HG03280 (cell line): ENCODE measurements at regions not wholly inside any gene's neighbourhood (a gene's known extent, or its start where the extent isn't known, plus 50 kb on each side); places are given as distances from the start of the nearest gene placed in this dataset.
"Not testable (repeated sequence)": the region's sequence is repeated elsewhere in the genome, so short reads cannot be mapped to it uniquely, and the experiment has no call there.

Source experiments
- ATAC-seq: cut with Tn5 transposase; IDR thresholded peaks from one replicate; pipeline ENCODE4 v1.9.1; 2021; ENCODE audit warnings: mild to moderate bottlenecking, moderate library complexity; ENCODE audit not compliant: unreplicated experiment

DNA sequence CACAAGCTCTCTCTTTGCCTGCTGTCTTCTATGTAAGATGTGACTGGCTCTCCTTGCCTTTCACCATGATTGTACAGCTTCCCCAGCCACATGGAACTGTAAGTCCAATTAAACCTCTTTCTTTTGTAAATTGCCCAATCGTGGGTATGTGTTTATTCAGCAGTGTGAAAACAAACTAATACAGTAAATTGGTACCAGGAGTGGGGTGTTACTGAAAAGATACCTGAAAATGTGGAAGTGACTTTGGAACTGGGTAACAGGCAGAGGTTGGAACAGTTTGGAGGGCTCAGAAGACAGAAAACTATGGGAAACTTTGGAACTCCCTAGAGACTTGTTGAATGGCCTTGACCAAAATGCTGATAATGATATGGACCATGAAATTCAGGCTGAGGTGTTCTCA is 214.3 kb upstream of the FSCB start:
- not testable (repeated sequence) for ATAC-seq

DNA sequence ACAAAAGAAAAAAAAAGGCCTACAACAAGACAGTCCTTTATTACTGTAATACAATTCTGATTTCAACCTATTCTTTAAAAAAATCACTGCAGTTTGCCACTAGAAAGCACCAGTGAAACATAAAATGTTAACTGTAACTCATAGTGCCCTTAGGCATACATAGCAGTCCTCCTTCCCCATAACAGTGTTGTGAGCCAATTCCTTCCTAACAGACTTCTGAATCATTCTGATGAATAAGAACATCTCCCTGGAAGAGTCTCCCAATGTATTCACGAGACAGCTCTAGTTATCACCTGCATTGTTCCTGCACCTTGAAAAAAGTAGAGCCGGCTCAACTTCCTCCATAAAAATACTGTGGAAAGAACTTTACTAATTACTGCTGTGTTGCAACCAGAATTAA is 213.6 kb upstream of the FSCB start:
- ATAC-seq, result no peak

DNA sequence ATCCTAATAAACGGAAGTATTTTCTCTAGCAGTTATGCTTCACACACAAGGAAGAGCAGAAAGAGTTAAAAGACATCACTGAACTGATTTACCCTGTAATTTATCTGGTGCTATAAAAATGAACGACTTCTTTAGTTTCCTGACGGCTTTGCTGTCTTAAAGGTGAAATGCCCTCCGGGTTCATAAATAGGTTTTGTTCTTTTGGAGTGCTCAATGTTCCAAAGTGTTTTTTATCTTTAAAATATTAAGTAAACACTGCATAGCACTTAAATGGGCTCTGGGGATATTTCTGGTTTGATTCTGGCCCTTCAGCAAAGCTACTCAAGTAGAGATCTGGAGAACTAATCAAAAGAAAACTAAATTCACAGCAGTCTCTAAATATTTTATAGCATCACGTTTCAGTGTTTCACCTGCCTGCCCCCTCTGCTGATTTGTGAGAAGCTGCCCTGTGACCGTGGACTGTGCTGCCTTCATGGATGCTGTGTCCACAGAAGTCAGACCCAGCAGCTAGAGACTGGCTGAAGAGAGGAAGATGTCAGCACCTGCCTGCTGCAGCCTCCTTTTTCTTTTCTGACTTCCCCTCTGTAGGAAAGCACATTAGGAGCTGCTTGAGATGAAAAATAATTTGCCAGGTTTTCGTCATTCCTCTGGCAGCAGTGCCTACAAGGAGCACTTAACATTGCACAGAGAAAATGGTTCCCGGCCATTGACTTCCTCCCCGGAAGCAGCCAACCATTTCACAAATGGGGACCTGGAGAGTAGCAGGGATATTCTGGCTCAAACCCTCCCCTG is 205.1 kb upstream of the FSCB start:
- ATAC-seq, result no peak

DNA sequence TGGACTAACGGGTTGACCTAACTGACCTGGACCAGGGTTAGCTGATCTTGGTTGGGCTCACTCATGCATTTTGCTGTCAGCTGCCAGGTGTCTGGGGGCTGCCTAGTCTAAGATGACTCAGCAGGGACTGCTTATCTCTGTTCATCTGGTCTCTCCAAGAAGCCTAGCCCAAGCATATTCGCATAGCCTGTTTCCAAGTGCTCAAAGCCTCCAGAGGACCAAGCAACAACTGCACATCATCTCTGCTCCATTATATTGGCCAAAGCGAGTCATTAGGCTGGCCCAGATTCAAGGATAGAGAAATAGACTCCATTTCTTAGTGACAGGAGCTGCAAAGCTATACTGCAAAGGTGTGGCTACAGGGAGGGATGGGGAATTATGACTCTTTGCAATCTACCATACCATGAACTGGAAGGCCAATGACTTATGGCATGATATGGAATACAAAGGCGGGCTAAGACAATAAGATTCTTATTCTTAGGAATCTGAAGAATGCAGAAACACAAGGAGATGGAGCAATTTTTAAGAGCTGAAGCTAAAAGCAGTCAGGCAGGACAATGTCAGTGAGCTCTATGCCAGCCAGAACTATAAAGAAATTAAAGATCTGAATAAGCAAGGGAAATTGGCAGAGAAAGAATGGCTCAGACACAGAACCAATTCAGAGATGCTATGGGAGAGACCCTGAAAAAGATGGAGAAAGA is 194.6 kb upstream of the FSCB start:
- no peak for ATAC-seq

DNA sequence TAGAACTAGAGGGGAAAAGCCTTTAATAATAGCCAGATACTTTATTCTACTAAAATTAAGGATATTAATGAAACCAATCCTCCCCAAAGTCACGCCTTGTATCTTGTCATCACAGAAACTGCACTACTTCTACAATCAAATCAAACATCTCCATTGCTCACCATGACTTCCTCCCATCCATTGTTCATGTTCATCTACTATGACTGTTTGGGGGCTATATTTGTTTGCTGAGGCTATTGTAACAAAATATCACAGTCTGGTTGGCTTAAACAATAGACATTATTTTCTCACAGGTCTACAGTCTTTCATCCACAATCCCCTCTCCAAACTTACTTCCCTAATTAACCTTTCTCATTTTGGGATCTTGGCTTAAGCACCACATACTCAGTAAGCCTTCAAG is 193.6 kb upstream of the FSCB start:
- ATAC-seq, result no peak

DNA sequence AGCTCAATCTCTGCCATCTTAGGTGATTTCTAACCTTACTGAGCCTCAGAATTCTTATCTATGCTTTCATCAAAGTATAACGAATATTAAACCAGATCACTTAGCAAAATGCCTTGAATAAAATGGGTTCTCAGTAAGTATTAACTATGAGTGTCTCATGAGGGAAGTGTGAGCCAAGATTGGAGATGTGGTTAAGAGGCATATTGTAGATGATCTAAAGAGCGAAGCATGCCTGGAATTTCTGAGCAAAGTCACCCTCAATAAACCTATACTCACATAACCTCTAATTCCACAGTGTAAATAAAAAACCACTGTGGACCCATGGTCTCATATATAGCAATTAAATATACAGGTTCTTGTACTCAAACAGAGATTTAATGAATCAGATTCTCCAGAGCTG is 193.1 kb upstream of the FSCB start:
- no peak for ATAC-seq

DNA sequence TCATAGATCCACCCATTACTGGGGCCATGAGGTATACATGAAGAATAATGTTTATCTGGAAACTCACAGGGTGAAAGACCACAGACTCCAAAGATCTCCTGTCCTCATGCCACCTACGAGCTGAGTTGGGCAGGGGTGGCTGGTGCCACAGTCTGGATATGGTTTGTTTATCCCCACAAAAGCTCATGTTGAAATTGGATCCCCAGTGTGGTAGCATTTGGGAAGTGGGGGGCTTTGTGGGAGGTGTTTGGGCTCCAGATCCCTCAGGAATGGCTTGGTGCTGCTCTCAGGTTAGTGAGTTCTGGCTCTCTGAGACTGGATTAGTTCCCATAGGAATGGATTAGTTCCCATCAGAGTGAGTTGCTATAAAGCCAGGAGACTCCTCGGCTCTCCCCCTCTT is 192.3 kb upstream of the FSCB start:
- no peak for ATAC-seq

DNA sequence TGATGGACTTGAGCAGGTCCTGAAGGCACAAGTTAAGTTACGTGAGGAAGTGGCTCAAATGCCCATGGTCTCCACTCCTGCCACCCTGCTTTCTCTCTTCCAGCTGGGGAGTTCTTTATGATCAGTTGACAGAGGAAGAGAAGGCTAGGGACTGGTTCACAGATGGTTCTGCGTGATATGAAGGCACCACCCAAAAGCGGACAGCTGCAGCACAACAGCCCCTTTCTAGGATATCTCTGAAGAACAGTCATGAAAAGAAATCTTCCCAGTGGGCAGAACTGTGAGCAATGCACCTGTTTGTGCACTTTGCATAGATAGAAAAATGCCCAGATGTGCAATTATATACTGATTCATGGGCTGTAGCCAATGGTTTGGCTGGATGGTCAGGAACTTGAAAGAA is 162.4 kb upstream of the FSCB start:
- ATAC-seq, result no peak

DNA sequence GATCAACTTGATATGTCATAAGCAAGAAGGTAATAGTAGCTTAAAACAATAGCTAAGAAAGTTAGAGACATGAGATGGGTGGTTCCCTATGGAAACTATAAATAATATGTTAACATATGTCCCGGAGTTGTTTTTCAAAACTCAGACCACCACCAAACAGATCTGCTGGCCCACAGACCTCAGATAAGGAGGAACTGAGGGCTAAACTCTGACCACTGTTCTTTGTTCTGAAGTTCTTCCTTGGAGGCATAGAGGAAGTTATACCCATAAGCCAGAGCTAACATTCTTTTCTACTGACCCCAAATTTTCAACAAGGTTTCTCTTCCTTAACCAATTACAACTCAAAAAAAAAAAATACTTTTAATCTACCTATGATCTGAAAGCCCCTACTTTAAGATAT is 156.1 kb upstream of the FSCB start:
- ATAC-seq, result no peak

DNA sequence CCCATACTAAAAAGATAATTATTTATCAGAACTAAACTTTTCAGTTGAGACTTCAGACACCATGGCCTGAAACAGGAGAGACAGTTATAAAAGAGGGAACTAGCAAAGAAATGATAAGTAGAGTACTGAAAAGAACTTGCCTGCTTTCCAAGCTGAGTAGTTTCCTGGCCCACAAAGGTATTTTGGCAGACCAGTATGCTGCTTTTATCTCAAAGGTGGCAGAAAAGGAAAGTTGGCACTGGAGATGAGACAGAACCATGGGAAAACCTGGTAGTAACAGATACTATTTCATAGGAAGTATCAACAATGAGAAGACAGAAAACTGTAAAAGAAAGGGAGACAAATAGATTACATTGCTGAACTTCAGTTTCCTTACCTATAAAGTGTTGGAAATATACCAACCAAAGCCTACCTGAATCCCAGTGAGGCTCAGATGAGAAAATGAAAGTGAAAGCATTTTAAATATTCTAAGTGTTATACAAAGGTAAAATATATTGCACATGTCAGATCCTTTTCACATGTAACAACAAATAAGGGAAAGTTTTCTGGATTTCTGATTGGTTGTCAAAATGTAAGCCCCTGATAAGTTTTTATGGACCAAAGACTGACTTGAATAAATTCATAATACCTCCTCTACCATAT is 155.3 kb upstream of the FSCB start:
- ATAC-seq, result no peak

DNA sequence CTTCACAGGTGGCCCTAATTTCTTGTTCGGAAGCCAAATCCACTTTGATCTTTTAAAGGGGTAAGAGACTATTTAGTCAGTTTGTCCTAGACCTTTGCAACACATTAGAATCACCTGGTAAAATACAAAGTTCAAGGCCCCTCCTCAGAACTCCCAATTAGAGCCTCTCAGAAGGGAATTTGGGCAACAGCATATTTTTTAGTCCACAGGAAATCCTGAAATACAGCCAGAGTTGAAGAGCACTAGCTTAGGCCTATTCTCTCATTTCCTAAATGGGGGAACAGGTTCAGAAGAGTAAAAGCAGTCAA is 151.3 kb upstream of the FSCB start:
- no peak for ATAC-seq

DNA sequence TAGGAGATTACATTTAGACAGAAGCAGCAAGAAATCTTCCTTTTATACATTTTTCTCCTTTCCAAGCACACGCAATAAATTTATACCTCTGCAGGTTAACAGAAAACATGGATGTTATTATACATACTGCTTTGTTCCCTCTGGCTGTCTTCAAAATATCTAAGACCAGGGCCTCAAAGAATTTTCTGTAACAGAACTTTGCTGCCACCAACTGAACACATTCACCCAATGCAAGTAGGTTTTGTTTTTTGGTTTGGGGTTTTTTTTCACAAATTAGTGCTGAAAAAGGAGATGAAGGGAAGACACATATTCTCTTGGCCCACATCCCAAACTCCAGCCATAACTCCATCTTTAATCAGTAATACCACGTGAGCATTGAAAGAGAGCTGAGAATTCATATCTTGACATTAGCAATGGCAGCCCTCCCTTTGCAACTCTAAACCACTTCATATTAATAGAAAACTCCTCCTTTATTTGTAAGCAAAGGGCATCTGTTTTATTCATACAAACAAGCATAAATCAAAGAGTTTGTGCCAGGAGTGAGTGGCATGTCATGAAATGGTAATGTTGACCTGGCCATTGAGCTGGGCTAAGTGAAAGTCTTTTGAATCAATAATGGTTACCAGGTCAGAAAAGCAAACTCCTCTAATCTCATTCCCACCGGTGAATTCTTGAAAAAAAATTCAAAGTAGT is 150.8 kb upstream of the FSCB start:
- no peak for ATAC-seq

DNA sequence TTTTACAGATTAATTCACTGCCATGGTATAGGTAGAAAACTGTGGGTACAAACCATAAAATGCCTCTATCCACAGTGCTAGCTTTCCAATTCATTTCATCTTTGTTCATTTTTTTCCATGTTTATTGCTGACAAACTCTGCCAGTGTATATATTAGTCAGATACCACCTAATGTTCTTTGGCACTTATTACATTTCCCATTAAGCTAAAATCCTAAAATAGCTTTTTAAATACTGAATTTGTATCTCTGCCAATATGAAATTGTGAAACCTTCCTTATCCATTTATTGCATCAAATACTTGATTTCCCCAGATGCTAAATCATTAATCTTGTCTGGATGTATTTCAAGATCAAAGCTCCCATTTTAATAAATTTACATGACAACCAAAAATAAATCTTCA is 150.1 kb upstream of the FSCB start:
- ATAC-seq, result no peak

DNA sequence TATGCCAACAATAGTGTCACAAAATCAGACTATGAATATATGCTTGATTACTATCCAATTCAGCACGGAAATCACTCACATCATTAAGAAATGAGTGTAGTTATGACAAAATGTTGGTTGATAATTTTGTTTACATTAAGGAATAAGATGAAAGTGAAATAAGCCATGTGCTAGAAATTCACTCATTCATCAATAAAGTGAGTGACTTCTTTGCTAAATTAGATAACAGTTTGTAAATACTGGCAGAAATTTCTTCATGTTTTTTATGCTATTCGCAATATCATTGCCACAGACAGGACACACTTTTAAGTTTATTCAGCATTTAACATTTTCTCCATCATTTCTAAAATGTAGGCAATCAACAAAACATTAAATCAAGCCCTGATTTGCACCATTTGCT is 147.5 kb upstream of the FSCB start:
- ATAC-seq, result no peak

DNA sequence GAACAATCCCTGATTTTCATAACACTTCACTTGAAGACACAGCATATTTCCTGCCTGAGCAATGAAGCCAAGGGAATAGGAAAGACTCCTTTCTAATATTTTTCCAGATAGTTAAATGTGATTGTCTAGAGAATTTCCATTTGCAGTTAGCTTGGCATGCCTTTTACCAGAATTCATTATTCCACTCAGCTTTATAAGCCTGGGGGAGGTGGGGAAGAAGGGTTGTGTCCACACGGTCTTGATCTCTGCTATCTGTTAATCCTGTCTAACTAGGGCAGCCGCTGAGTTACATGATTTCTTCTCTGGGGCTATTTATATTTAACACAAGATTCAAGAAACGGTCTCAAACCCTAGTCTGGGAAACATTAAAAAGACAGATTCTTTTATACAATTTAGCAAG is 146.6 kb upstream of the FSCB start:
- ATAC-seq, result no peak

DNA sequence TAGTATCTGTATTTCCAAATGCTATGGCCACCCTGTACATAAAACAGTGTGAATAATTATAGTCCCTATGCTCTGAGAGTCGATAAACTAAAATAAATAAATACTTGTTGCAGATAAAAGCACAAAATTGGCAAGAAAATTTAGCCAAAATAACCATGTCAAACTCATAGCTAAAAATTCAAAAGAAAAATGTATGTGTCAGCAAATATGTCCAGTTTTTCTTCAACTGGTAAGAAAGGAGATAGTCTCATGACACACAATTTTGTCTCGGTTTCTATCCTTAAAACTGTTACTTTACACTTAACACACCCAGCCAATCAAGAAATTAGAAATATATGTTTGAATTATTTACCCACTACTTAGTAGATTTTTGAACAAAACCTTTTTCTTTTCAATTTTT is 145.6 kb upstream of the FSCB start:
- ATAC-seq, result no peak

DNA sequence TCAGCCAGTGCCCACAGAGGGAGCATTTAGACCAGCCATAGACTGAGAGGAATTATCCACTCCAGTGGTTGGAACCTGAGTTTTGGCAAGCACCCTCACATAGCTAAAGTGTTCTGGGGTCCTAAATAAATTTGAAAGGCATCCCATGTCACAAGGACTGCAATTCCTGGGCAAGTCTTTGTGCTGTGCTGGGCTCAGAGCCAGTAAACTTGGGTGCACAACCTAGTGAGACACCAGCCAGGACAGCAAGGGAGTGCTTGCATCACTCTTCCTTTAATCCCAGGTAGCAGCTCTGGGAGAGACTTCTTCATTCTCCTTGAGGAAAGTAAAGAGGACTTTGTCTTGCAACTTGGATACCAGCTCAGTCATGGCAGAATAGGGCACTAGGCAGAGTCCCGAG is 142.0 kb upstream of the FSCB start:
- no peak for ATAC-seq

DNA sequence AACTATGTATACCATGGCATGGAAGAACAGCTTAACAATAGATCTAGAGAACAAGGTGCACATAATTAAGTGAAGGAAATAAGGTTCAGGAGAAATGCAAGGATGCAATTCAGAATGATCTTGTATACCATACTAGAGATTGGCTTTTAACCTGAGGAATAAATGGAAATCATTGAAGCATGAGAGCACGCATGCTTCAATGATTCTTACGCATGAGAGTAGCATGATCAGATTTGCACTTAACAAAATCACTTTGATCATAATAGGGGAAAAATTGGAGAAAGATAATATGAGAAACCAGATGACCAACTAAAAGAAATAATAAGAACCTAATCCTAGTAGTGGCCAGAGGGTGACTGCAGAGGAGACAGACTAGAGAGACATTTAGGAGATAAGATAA is 133.3 kb upstream of the FSCB start:
- ATAC-seq, result no peak

DNA sequence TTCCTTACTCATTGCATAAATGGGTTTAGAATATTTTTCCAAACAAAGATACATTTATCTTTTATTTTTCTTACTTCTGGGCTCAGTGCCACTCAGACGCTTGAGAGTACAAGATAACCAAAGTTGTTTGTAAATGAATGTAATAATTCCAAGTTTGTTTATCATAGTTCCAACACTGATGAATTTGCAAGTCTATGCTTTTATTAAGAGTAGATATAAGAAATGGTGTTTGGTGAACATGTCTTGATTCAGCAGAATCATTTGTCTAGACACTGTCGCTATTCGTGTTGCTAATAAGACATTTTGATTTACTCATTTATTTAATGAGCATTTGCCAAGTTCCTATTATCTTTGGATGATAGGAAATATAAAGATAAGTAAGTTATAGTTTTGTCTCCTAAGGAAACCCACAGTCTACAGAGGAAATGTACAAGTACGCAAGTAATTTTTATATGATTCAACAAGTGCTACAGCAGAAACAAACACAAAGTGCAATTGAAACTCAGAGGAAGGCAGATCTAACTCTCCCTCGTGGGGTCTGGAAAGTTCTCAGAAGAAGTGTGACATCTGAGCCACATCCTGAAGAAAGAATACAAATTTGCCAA is 132.8 kb upstream of the FSCB start:
- ATAC-seq, result no peak

DNA sequence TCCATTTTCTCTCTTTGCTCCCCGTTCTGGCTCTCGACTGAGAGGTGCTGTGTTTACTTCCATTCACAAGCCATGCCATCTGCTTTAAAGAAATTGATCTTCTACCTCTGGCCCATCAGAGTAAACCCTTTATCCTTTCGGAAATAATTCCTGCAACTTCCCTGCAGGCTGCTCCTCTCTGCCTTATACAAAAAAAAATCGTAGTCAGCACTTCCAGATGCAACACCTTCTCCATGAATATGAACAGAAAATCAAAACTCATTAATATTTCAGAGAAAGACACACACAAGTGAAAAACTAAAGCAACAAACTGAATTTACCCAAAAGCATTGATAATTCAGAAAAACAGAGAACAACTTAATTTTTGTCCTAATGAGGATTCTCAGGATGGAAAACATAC is 127.6 kb upstream of the FSCB start:
- ATAC-seq, result no peak

DNA sequence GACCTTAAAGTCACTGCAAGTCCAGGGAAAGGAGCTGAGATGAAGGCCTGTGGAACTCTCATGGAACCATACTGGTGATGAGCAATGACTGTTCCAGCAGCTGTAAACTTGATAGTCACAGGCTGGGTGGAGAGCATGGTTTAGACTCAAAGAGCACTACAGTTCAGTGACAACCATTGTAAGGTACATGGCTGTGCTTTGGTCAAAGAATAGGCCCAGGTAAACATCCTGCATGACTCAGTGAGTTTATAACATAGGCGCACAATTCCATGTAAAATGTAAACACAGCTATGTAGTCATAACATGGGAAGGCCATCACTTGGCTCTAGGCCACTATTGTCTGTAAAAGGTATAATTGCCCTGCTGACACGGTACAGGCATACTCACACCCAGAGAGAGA is 119.3 kb upstream of the FSCB start:
- no peak for ATAC-seq
